HUES64 (cell line): ENCODE measurements at regions not wholly inside any gene's neighbourhood (a gene's known extent, or its start where the extent isn't known, plus 50 kb on each side); places are given as distances from the start of the nearest gene placed in this dataset.

ENCODE experiments used
- H3K27ac ChIP-seq: 2 replicates; pipeline ENCODE4 v1.7.0; 2013; ENCODE audit warnings: low read depth, low read length, inconsistent platforms
- H3K27me3 ChIP-seq: 2 replicates; pipeline ENCODE4 v1.6.1; 2013; ENCODE audit warnings: mild to moderate bottlenecking, low read length; ENCODE audit not compliant: insufficient read depth
- H3K36me3 ChIP-seq: 2 replicates; pipeline ENCODE4 v1.6.1; 2013; ENCODE audit warnings: mild to moderate bottlenecking, low read length; ENCODE audit not compliant: insufficient read depth
- H3K4me1 ChIP-seq: 2 replicates; pipeline ENCODE4 v1.6.1; 2013; ENCODE audit warnings: mild to moderate bottlenecking, low read length, moderate library complexity; ENCODE audit not compliant: insufficient read depth
- H3K4me3 ChIP-seq: 2 replicates; pipeline ENCODE4 v1.5.1; 2013; ENCODE audit warnings: mild to moderate bottlenecking, low read length, moderate library complexity
- H3K9ac ChIP-seq: 2 replicates; pipeline ENCODE4 v1.6.1; 2013; ENCODE audit warnings: mild to moderate bottlenecking, low read depth, low read length
- H3K9me3 ChIP-seq: 2 replicates; pipeline ENCODE4 v1.6.1; 2013; ENCODE audit warnings: low read depth, low read length; ENCODE audit not compliant: insufficient read depth
- WGBS: fragments of 150-250, 120-280 bp; methylation state at CpG from one replicate; pipeline ENCODE4 v1.1.7; 2013; ENCODE audit warnings: missing lambda C conversion rate; 5-methylcytosine and 5-hydroxymethylcytosine counted together

DNA sequence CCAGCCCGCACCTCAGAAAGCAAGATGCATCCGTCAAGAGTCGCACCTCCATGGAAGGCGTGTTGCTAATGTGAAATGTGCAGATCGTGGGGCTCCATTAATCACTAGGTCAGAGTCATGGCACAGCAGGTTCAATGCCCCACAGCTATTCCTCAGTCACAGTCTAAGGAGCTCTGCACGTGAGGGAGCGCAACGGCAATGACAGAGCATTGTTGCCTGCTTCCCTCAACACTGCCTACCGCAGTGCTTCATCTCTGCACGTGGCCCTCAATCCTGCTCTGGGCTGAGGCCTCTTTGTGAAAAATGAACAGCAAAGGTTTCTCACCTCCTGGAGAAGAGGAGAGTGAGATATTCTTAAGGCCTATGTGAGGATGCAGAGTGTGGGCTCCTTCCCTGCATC is 995.2 kb upstream of the TMEM132C start:
- H3K36me3 ChIP-seq = no peaks in the 10 kb centered on the region
- H3K9ac ChIP-seq = no peak overlapping the region
- H3K27me3 ChIP-seq = no peaks in the 10 kb centered on the region
- H3K9me3 ChIP-seq = no peaks in the 10 kb centered on the region
- no peak overlapping the region for H3K4me3 ChIP-seq
- no peaks in the 10 kb centered on the region for H3K4me1 ChIP-seq
- WGBS = 95% methylated on average over 10 of the region's 10 CpGs
- H3K27ac ChIP-seq = no peak overlapping the region

GRCh38 chr12:127272864-127273263 is 994.1 kb upstream of the TMEM132C start:
- H3K4me3 ChIP-seq = no peak overlapping the region
- H3K27ac ChIP-seq = no peak overlapping the region
- H3K9ac ChIP-seq = no peak overlapping the region
- 83% methylated on average over 2 of the region's 2 CpGs for WGBS
- H3K9me3 ChIP-seq = no peaks in the 10 kb centered on the region
- H3K36me3 ChIP-seq = no peaks in the 10 kb centered on the region
- no peaks in the 10 kb centered on the region for H3K27me3 ChIP-seq
- H3K4me1 ChIP-seq = no peaks in the 10 kb centered on the region

GRCh38 chr12:127273626-127274025 is 993.3 kb upstream of the TMEM132C start:
- peaks cover 2% of the 10 kb centered on the region; the same call in 1 of the 2 replicates for H3K27me3 ChIP-seq
- H3K27ac ChIP-seq = no peak overlapping the region
- no peak overlapping the region for H3K4me3 ChIP-seq
- no peaks in the 10 kb centered on the region for H3K4me1 ChIP-seq
- H3K9ac ChIP-seq = no peak overlapping the region
- H3K36me3 ChIP-seq = no peaks in the 10 kb centered on the region
- WGBS = 88% methylated on average over 3 of the region's 3 CpGs
- H3K9me3 ChIP-seq = no peaks in the 10 kb centered on the region

DNA sequence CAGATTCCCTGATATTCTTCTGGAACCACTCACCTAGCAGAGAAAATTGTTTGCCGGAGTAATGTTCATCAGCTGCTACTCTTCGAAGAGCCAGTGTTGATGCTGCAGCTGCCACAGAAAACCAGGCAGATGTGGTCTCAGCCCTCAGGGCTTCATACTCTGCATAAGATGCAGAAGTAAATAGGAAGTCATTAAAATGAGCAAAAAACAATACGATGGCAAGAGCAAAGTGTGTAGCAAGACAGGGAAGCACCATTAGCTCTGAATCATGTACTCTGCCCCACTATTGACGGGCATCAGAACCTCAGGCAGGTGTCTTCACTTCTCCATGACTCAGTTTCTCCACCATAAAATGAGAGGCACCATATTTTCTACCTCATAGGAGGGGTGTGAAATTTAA is 991.6 kb upstream of the TMEM132C start:
- Histone ChIP-seq H3K36me3 (no peaks in the 10 kb centered on the region), H3K4me1 (no peaks in the 10 kb centered on the region), H3K27me3 (peaks cover 2% of the 10 kb centered on the region), H3K4me3 (no peak overlapping the region), H3K9ac (no peak overlapping the region), H3K27ac (no peak overlapping the region), H3K9me3 (no peaks in the 10 kb centered on the region)
- WGBS = 91% methylated on average over 4 of the region's 4 CpGs

DNA sequence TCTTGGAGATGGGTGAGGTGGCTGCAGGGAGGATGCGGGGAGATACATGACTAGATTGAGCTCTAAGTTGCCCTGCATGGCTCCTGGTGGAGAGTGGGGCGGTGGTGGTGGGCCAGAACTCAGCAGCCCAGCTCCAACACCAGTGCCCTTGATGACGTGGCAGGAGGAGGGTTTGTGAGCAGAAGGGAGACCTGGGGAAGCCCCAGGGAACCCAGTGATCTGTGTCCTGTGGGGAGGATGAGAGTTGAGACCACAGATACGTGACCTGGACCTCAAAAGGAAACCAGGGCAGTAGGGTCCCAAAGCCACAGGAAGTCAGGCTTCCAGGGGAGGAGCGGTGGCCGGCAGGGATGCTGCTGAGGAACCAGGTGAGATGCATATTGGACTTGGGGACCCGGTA is 989.1 kb upstream of the TMEM132C start:
- Histone ChIP-seq H3K4me3 (no peak overlapping the region), H3K27me3 (peaks cover 2% of the 10 kb centered on the region), H3K36me3 (no peaks in the 10 kb centered on the region), H3K9me3 (no peaks in the 10 kb centered on the region), H3K27ac (no peak overlapping the region), H3K4me1 (no peaks in the 10 kb centered on the region; the same call in 1 of the 2 replicates), H3K9ac (no peak overlapping the region)
- WGBS = 70% methylated on average over 7 of the region's 7 CpGs

DNA sequence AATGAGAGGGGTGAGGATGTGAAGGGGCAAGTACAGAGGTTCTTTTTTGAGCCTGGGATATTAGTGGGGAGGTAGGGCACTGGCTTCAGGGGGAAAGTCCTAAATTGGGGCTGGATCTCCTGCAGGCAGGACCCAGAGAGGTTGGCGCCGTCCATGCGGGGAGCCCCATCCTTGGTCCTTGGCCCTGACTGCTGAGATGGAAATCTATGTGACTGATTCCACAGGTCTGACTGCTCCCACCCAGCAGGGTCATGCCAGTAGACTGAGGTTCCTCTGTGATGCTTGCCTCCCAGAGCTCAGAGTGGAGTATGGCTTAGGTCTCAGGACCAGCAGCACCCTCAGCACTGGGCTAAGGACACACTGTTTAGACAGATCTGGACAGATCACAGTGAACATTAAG is 988.6 kb upstream of the TMEM132C start:
- H3K9me3 ChIP-seq = no peaks in the 10 kb centered on the region
- no peak overlapping the region for H3K27ac ChIP-seq
- H3K4me1 ChIP-seq = no peaks in the 10 kb centered on the region; the same call in 1 of the 2 replicates
- H3K9ac ChIP-seq = no peak overlapping the region
- no peaks in the 10 kb centered on the region for H3K36me3 ChIP-seq
- WGBS = 93% methylated on average over 3 of the region's 3 CpGs
- H3K27me3 ChIP-seq = peaks cover 2% of the 10 kb centered on the region
- no peak overlapping the region for H3K4me3 ChIP-seq

- H3K27me3 ChIP-seq = peaks cover 2% of the 10 kb centered on the region
- H3K27ac ChIP-seq = no peak overlapping the region
- H3K4me3 ChIP-seq = peak overlapping the region; percentile 24; the same call in 1 of the 2 replicates
- no peak overlapping the region for H3K9ac ChIP-seq
- 18% methylated on average over 42 of the region's 43 CpGs for WGBS
- H3K9me3 ChIP-seq = no peaks in the 10 kb centered on the region
- H3K4me1 ChIP-seq = no peaks in the 10 kb centered on the region; the same call in 1 of the 2 replicates
- H3K36me3 ChIP-seq = no peaks in the 10 kb centered on the region
Observed at GRCh38 chr12:127280393-127281275, 986.3 kb upstream of the TMEM132C start.

GRCh38 chr12:127282786-127283565 is 984.0 kb upstream of the TMEM132C start:
- Histone ChIP-seq H3K4me1 (no peaks in the 10 kb centered on the region; the same call in 1 of the 2 replicates), H3K9me3 (no peaks in the 10 kb centered on the region), H3K4me3 (no peak overlapping the region), H3K36me3 (no peaks in the 10 kb centered on the region), H3K27me3 (peaks cover 2% of the 10 kb centered on the region), H3K27ac (no peak overlapping the region), H3K9ac (no peak overlapping the region)
- WGBS = 82% methylated on average over 6 of the region's 7 CpGs

GRCh38 chr12:127284021-127284420 is 982.9 kb upstream of the TMEM132C start:
- Histone ChIP-seq H3K27me3 (no peaks in the 10 kb centered on the region; the same call in 1 of the 2 replicates), H3K9ac (no peak overlapping the region), H3K36me3 (no peaks in the 10 kb centered on the region), H3K4me3 (no peak overlapping the region), H3K4me1 (no peaks in the 10 kb centered on the region; the same call in 1 of the 2 replicates), H3K27ac (no peak overlapping the region), H3K9me3 (no peaks in the 10 kb centered on the region)
- WGBS = 80% methylated on average over 6 of the region's 6 CpGs

DNA sequence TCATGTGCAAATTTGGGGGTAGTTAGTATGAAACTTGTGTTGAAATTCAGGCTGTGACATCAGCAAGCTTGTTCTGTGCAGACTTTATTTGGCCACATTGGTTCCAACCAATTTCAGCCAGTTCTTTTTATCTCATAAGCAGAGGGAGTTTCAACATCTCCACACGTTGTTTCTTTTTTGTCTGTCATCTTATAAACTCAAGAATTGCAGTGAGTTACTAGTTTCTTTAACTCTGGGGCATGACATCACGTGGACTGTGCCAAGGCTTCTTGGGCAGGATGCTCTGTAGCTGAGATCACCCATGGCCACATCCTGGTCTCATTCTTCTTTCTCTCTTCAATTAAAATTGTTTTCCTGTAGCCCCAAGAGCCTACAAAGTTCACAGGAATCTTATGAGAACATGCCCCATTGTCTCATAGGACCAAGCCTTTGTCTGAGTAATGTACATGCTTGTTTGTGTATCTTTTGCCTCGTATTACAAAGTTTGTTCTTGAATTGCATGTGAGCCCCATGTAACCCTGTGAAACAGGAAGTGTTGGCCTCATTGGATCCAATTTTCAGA is 982.0 kb upstream of the TMEM132C start:
- Histone ChIP-seq H3K27me3 (no peaks in the 10 kb centered on the region; the same call in 1 of the 2 replicates), H3K4me3 (no peak overlapping the region), H3K9me3 (no peaks in the 10 kb centered on the region), H3K27ac (no peak overlapping the region), H3K9ac (no peak overlapping the region), H3K4me1 (no peaks in the 10 kb centered on the region; the same call in 1 of the 2 replicates), H3K36me3 (no peaks in the 10 kb centered on the region)
- 77% methylated on average over 3 of the region's 3 CpGs for WGBS

- no peak overlapping the region for H3K27ac ChIP-seq
- H3K27me3 ChIP-seq = no peaks in the 10 kb centered on the region; the same call in 1 of the 2 replicates
- no peaks in the 10 kb centered on the region; the same call in 1 of the 2 replicates for H3K4me1 ChIP-seq
- H3K4me3 ChIP-seq = no peak overlapping the region
- no peaks in the 10 kb centered on the region for H3K9me3 ChIP-seq
- no peak overlapping the region for H3K9ac ChIP-seq
- no peaks in the 10 kb centered on the region for H3K36me3 ChIP-seq
- 60% methylated on average over 1 of the region's 3 CpGs for WGBS
Observed at GRCh38 chr12:127286281-127286680, 980.7 kb upstream of the TMEM132C start.
